H9 (cell line): ENCODE measurements at regions not wholly inside any gene's neighbourhood (a gene's known extent, or its start where the extent isn't known, plus 50 kb on each side); places are given as distances from the start of the nearest gene placed in this dataset.

Experiments used
- DNase-seq: peaks from one replicate; pipeline ENCODE4 v3.0.0-alpha.2; 2017
- H2AFZ ChIP-seq: one replicate; pipeline ENCODE4 v1.6.1; 2013; ENCODE audit warnings: mild to moderate bottlenecking, low read length, control low read depth, moderate library complexity
- H2AK5ac ChIP-seq: 2 replicates; pipeline ENCODE4 v1.6.1; 2013; ENCODE audit warnings: low read length, control low read depth, mixed read lengths; ENCODE audit not compliant: insufficient read length
- H2BK120ac ChIP-seq: one replicate; pipeline ENCODE4 v1.6.1; 2013; ENCODE audit warnings: low read depth, mild to moderate bottlenecking, low read length, control low read depth, inconsistent platforms; ENCODE audit not compliant: poor library complexity, severe bottlenecking
- H2BK12ac ChIP-seq: 2 replicates; pipeline ENCODE4 v1.6.1; 2013; ENCODE audit warnings: low read length, control low read depth, mixed read lengths, low read depth; ENCODE audit not compliant: insufficient read length
- H2BK15ac ChIP-seq: 2 replicates; pipeline ENCODE4 v1.6.1; 2013; ENCODE audit warnings: low read depth, low read length, control low read depth
- H2BK20ac ChIP-seq: one replicate; pipeline ENCODE4 v1.6.1; 2013; ENCODE audit warnings: low read depth, mild to moderate bottlenecking, low read length, control low read depth, inconsistent platforms; ENCODE audit not compliant: poor library complexity, severe bottlenecking
- H2BK5ac ChIP-seq: 2 replicates; pipeline ENCODE4 v1.6.1; 2013; ENCODE audit warnings: low read length, control low read depth, mixed read lengths; ENCODE audit not compliant: insufficient read length
- H3K14ac ChIP-seq: 2 replicates; pipeline ENCODE4 v1.6.1; 2013; ENCODE audit warnings: low read length, control low read depth; ENCODE audit not compliant: insufficient read depth
- H3K18ac ChIP-seq: 2 replicates; pipeline ENCODE4 v1.6.1; 2013; ENCODE audit warnings: low read depth, mild to moderate bottlenecking, mixed read lengths, low read length, control low read depth; ENCODE audit not compliant: insufficient read length
- H3K23ac ChIP-seq: 2 replicates; pipeline ENCODE4 v1.6.1; 2013; ENCODE audit warnings: low read length, control low read depth, mixed read lengths, low read depth; ENCODE audit not compliant: insufficient read length
- H3K23me2 ChIP-seq: 2 replicates; pipeline ENCODE4 v1.6.1; 2013; ENCODE audit warnings: low read depth, mild to moderate bottlenecking, mixed read lengths, low read length, control low read depth; ENCODE audit not compliant: insufficient read length, poor library complexity, severe bottlenecking
- H3K27ac ChIP-seq: 2 replicates; pipeline ENCODE4 v1.5.1; 2013; ENCODE audit warnings: low read length, control low read depth, mixed read lengths, low read depth; ENCODE audit not compliant: insufficient read length
- H3K27me3 ChIP-seq: 2 replicates; pipeline ENCODE4 v1.6.1; 2013; ENCODE audit warnings: low read length, control low read depth, inconsistent platforms; ENCODE audit not compliant: insufficient read depth
- H3K4ac ChIP-seq: 2 replicates; pipeline ENCODE4 v1.6.1; 2013; ENCODE audit warnings: low read depth, mild to moderate bottlenecking, control low read depth, inconsistent platforms, low read length, moderate library complexity
- H3K4me1 ChIP-seq: 2 replicates; pipeline ENCODE4 v1.6.1; 2013; ENCODE audit warnings: low read length, control low read depth, inconsistent platforms; ENCODE audit not compliant: insufficient read depth
- H3K4me2 ChIP-seq: 2 replicates; pipeline ENCODE4 v1.6.1; 2013; ENCODE audit warnings: low read length, control low read depth, mixed read lengths; ENCODE audit not compliant: insufficient read length, insufficient read depth
- H3K56ac ChIP-seq: 2 replicates; pipeline ENCODE4 v1.6.1; 2013; ENCODE audit warnings: low read depth, mild to moderate bottlenecking, mixed read lengths, low read length, control low read depth; ENCODE audit not compliant: insufficient read length
- H3K79me1 ChIP-seq: 2 replicates; pipeline ENCODE4 v1.6.1; 2013; ENCODE audit warnings: low read depth, mild to moderate bottlenecking, moderate library complexity, low read length, control low read depth, inconsistent platforms; ENCODE audit not compliant: insufficient read depth, poor library complexity, severe bottlenecking
- H3K79me2 ChIP-seq: 2 replicates; pipeline ENCODE4 v1.6.1; 2013; ENCODE audit warnings: low read length, control low read depth, inconsistent platforms; ENCODE audit not compliant: insufficient read depth
- H3K9ac ChIP-seq: 2 replicates; pipeline ENCODE4 v1.6.1; 2013; ENCODE audit warnings: low read length, control low read depth, mixed read lengths; ENCODE audit not compliant: insufficient read length; ENCODE audit errors: extremely low read depth
- H3K9me3 ChIP-seq: one replicate; pipeline ENCODE4 v1.6.1; 2013; ENCODE audit warnings: low read depth, low read length, inconsistent platforms; ENCODE audit not compliant: control insufficient read depth
- H3T11ph ChIP-seq: one replicate; pipeline ENCODE4 v1.6.1; 2013; ENCODE audit warnings: mild to moderate bottlenecking, low read length, control low read depth, inconsistent platforms
- H4K20me1 ChIP-seq: one replicate; pipeline ENCODE4 v1.6.1; 2013; ENCODE audit not compliant: control insufficient read depth, insufficient read length, insufficient read depth
- H4K5ac ChIP-seq: 2 replicates; pipeline ENCODE4 v1.6.1; 2013; ENCODE audit warnings: low read depth, mild to moderate bottlenecking, mixed read lengths, low read length, control low read depth; ENCODE audit not compliant: insufficient read length
- H4K8ac ChIP-seq: replicated peaks from 2 replicates; pipeline ENCODE4 v1.6.1; 2013; ENCODE audit warnings: low read length, control low read depth, mixed read lengths, low read depth; ENCODE audit not compliant: insufficient read length
- H4K91ac ChIP-seq: 2 replicates; pipeline ENCODE4 v1.6.1; 2013; ENCODE audit warnings: low read depth, mild to moderate bottlenecking, moderate library complexity, mixed read lengths, low read length, control low read depth; ENCODE audit not compliant: insufficient read length
- H3K27ac Mint-ChIP-seq, 3 experiments: 2 replicates in 2 of 3; 3 replicates in 1 of 3; pipeline ENCODE4 v1.8.0; 2020 to 2021; ENCODE audit warnings: mixed read lengths in 3 of 3, mild to moderate bottlenecking in 1 of 3, moderate library complexity in 1 of 3
- H3K27me3 Mint-ChIP-seq: 2 replicates; pipeline ENCODE4 v1.8.0; 2021; ENCODE audit warnings: low read depth, mild to moderate bottlenecking, moderate library complexity, mixed read lengths
- H3K36me3 Mint-ChIP-seq, 3 experiments: 2 replicates in 2 of 3; 3 replicates in 1 of 3; pipeline ENCODE4 v1.8.0; 2020 to 2021; ENCODE audit warnings: low read depth in 3 of 3, mixed read lengths in 3 of 3; ENCODE audit not compliant: insufficient read depth in 1 of 3
- H3K4me1 Mint-ChIP-seq, 2 experiments: 2 replicates each; pipeline ENCODE4 v1.8.0; 2020; ENCODE audit warnings: mixed read lengths in 2 of 2
- H3K4me3 Mint-ChIP-seq, 2 experiments: 2 replicates in 1 of 2; 3 replicates in 1 of 2; pipeline ENCODE4 v1.8.0; 2020 to 2021; ENCODE audit warnings: mild to moderate bottlenecking in 2 of 2, mixed read lengths in 2 of 2, moderate library complexity in 1 of 2
- H3K9me3 Mint-ChIP-seq, 2 experiments: 2 replicates in 1 of 2; 3 replicates in 1 of 2; pipeline ENCODE4 v1.8.0; 2020; ENCODE audit warnings: mild to moderate bottlenecking in 2 of 2, mixed read lengths in 2 of 2, moderate library complexity in 1 of 2
- WGBS: extraction: QIAGEN DNeasy Blood & Tissue Kit; methylation state at CpG from one replicate; pipeline ENCODE4 v1.1.7; 2013; ENCODE audit warnings: missing lambda C conversion rate, low lambda C conversion rate, mixed read lengths; ENCODE audit not compliant: insufficient read length; ENCODE audit errors: extremely low coverage; 5-methylcytosine and 5-hydroxymethylcytosine counted together
- TF ChIP-seq, protein P1 (sequence below): fragments of 200-600 bp; sonication (generic); conservative IDR thresholded peaks from 3 replicates; pipeline ENCODE4 v1.8.0; 2021; ENCODE audit warnings: antibody characterized with exemption, mild to moderate bottlenecking

DNA sequence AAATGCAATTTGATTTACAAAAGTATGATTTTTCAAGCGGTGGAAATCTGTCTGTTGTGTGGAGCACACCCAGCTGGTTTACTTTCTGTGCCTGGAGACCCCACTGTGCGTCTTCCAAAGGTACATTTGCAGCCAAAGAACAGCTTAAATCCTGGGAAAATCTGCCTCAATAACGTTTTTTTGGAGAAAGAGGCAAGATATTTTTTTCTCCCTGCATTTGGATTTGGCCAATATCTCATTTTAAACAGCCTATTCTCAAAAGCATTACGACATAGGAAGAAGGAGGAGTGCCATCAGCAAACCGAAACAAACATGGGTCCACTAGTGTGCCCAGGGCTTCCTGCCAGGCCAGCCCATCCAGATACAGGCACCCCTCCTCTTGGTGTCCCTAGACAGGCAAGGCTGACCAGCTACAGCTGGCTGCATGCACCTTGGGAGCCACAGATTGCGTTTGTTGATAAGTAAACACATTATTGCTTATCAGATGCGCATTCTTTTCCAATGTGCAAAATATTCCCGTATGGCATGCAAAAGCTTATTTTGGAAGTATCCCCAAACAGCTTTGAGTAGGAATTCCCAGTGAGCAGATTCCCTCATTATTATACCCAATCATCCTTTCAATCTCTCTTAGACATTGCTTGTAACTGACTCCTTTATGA lies 184.5 kb upstream of the MARCKS start:
- Histone ChIP-seq H4K91ac (no peak overlapping the region), H3K79me2 (no peaks in the 10 kb centered on the region), H2AFZ (no peak overlapping the region), H3K56ac (no peak overlapping the region), H3K4ac (no peak overlapping the region), H3K14ac (no peak overlapping the region), H4K20me1 (no peaks in the 10 kb centered on the region), H2BK20ac (no peak overlapping the region), H3K4me2 (peak overlapping the region; percentile 3), H3K23ac (no peak overlapping the region), H2BK12ac (no peak overlapping the region), H4K5ac (no peak overlapping the region), H3K27ac (no peak overlapping the region), H2BK120ac (no peak overlapping the region), H3K9ac (no peak overlapping the region), H2BK5ac (no peak overlapping the region), H3K23me2 (no peaks in the 10 kb centered on the region), H3K79me1 (no peaks in the 10 kb centered on the region), H3K27me3 (no peaks in the 10 kb centered on the region), H3K4me1 (no peaks in the 10 kb centered on the region; the same call in 1 of the 2 replicates), H3K9me3 (no peaks in the 10 kb centered on the region), H2AK5ac (no peak overlapping the region), H3K18ac (no peak overlapping the region), H4K8ac (no peak overlapping the region), H2BK15ac (no peak overlapping the region), H3T11ph (no peak overlapping the region)
- Mint-ChIP-seq H3K27ac (peak overlapping the region; percentile 5 to 82 (median 70); a peak in 4 of 7 replicates), H3K36me3 (no peaks in the 10 kb centered on the region), H3K4me1 (peaks cover 49 to 55% of the 10 kb centered on the region in 2 experiments), H3K9me3 (no peaks in the 10 kb centered on the region), H3K27me3 (no peaks in the 10 kb centered on the region), H3K4me3 (0 out of 5 replicates have a peak overlapping the region, but pooled peaks of 1 of the 2 experiments have one; percentile 21)
- WGBS: no CpG with 5 or more reads among the region's 8 CpGs
- DNase-seq: no peak
- TF ChIP-seq, protein P1, sequence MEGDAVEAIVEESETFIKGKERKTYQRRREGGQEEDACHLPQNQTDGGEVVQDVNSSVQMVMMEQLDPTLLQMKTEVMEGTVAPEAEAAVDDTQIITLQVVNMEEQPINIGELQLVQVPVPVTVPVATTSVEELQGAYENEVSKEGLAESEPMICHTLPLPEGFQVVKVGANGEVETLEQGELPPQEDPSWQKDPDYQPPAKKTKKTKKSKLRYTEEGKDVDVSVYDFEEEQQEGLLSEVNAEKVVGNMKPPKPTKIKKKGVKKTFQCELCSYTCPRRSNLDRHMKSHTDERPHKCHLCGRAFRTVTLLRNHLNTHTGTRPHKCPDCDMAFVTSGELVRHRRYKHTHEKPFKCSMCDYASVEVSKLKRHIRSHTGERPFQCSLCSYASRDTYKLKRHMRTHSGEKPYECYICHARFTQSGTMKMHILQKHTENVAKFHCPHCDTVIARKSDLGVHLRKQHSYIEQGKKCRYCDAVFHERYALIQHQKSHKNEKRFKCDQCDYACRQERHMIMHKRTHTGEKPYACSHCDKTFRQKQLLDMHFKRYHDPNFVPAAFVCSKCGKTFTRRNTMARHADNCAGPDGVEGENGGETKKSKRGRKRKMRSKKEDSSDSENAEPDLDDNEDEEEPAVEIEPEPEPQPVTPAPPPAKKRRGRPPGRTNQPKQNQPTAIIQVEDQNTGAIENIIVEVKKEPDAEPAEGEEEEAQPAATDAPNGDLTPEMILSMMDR: no peak
